Astrocyte of the spinal cord (primary cell): ENCODE measurements at regions not wholly inside any gene's neighbourhood (a gene's known extent, or its start where the extent isn't known, plus 50 kb on each side); places are given as distances from the start of the nearest gene placed in this dataset.

Source experiments
- DNase-seq: peaks from one replicate; pipeline ENCODE4 v3.0.0; 2011; ENCODE audit warnings: low read depth, low spot score
- H3K4me3 ChIP-seq: 2 replicates; pipeline ENCODE4 v1.5.1; 2011; ENCODE audit warnings: low read depth, mild to moderate bottlenecking, low read length, moderate library complexity
- CTCF ChIP-seq: IDR thresholded peaks from 2 replicates; pipeline ENCODE4 v1.5.1; 2012; ENCODE audit warnings: low read depth, mild to moderate bottlenecking, low read length, inconsistent platforms
- in situ Hi-C: cut with HindIII; loops from 2 replicates; pipeline ENCODE4 v1.10.0; 2017; ENCODE audit warnings: low sequenced_read_pairs

GRCh38 chr5:6899221-6899620 is 186.0 kb downstream of the TENT4A start:
- DNase-seq = no peak
- in situ Hi-C loops = no loop called here
- no peak overlapping the region for H3K4me3 ChIP-seq

GRCh38 chr5:6900247-6901227 is 187.3 kb downstream of the TENT4A start:
- no peak for TF ChIP-seq CTCF
- in situ Hi-C loops = no loop called here
- H3K4me3 ChIP-seq = no peak overlapping the region
- no peak for DNase-seq

More at GRCh38 chr5:6899221-6899620, 186.0 kb downstream of the TENT4A start:
- no peak for TF ChIP-seq CTCF

- in situ Hi-C loops = no loop called here
- no peak for DNase-seq
Measured at GRCh38 chr5:6902094-6902493, 188.9 kb downstream of the TENT4A start.

GRCh38 chr5:6902597-6902996 is 189.4 kb downstream of the TENT4A start:
- DNase-seq = no peak
- in situ Hi-C loops = no loop called here
- H3K4me3 ChIP-seq = no peak overlapping the region
- no peak for TF ChIP-seq CTCF

More at GRCh38 chr5:6902094-6902493, 188.9 kb downstream of the TENT4A start:
- H3K4me3 ChIP-seq = no peak overlapping the region
- TF ChIP-seq CTCF = no peak

GRCh38 chr5:6903934-6904333 is 190.7 kb downstream of the TENT4A start:
- H3K4me3 ChIP-seq = no peak overlapping the region
- in situ Hi-C loops = no loop called here
- TF ChIP-seq CTCF = no peak
- DNase-seq = no peak

- H3K4me3 ChIP-seq = no peak overlapping the region
- in situ Hi-C loops = no loop called here
- DNase-seq = no peak
- no peak for TF ChIP-seq CTCF
Measured at GRCh38 chr5:6904860-6905259, 191.6 kb downstream of the TENT4A start.
